PC-9 (cell line): ENCODE measurements at regions not wholly inside any gene's neighbourhood (a gene's known extent, or its start where the extent isn't known, plus 50 kb on each side); places are given as distances from the start of the nearest gene placed in this dataset.

Source experiments
- BruUV-seq: library from RNA; stranded (reverse); fragments of 400-500 nt; replicated peaks from 2 replicates; lab custom pipeline; 2021; lab: Mats Ljungman, UMichigan
- CTCF ChIA-PET: fragments of 300-600 bp; sonication (Branson Sonifier 250); formaldehyde crosslinking; loops from one replicate; lab custom pipeline; 2022; ENCODE audit warnings: antibody characterized with exemption; lab: Charles Lee
- POLR2A ChIA-PET: fragments of 300-600 bp; sonication (Branson Sonifier 250); formaldehyde crosslinking; loops from one replicate; lab custom pipeline; 2022; ENCODE audit warnings: antibody characterized with exemption; ENCODE audit not compliant: unreplicated experiment; lab: Charles Lee
- DNase-seq, 2 experiments: peaks; one replicate each; pipeline versions ENCODE4 v3.0.0 to v3.0.0-alpha.2; 2015 to 2022; ENCODE audit warnings: mixed read lengths in 1 of 2
- H2AFZ ChIP-seq: fragments of 200-600 bp; sonication (generic); 2 replicates; pipeline ENCODE4 v1.8.1; 2017; ENCODE audit warnings: antibody characterized with exemption
- H3F3A ChIP-seq: fragments of 200-600 bp; sonication (generic); 2 replicates; pipeline ENCODE4 v1.8.1; 2017; ENCODE audit warnings: antibody characterized with exemption, mild to moderate bottlenecking, low read depth; ENCODE audit not compliant: insufficient read depth
- H3K27ac ChIP-seq: fragments of 200-600 bp; sonication (generic); 2 replicates; pipeline ENCODE4 v1.6.1; 2016; ENCODE audit warnings: mixed run types
- H3K27me3 ChIP-seq: fragments of 200-600 bp; sonication (generic); 2 replicates; pipeline ENCODE4 v1.6.1; 2016; ENCODE audit warnings: low read depth, mixed run types; ENCODE audit not compliant: insufficient read depth
- H3K36me3 ChIP-seq: fragments of 200-600 bp; sonication (generic); 2 replicates; pipeline ENCODE4 v1.6.1; 2016; ENCODE audit warnings: low read depth, mixed run types
- H3K4me1 ChIP-seq: fragments of 200-600 bp; sonication (generic); replicated peaks from 2 replicates; pipeline ENCODE4 v1.6.1; 2016; ENCODE audit warnings: mixed run types; ENCODE audit not compliant: insufficient read depth
- H3K4me2 ChIP-seq: fragments of 200-600 bp; sonication (generic); 2 replicates; pipeline ENCODE4 v1.6.1; 2017; ENCODE audit warnings: mixed run types
- H3K4me3 ChIP-seq: fragments of 200-600 bp; sonication (generic); 2 replicates; pipeline ENCODE4 v1.6.1; 2016; ENCODE audit warnings: mixed run types
- H3K79me2 ChIP-seq: fragments of 200-600 bp; sonication (generic); 2 replicates; pipeline ENCODE4 v1.6.1; 2017; ENCODE audit warnings: low read depth, mixed run types
- H3K9me2 ChIP-seq: fragments of 200-600 bp; sonication (generic); 2 replicates; pipeline ENCODE4 v1.8.1; 2017; ENCODE audit warnings: mild to moderate bottlenecking; ENCODE audit not compliant: insufficient read depth
- H3K9me3 ChIP-seq: fragments of 200-600 bp; sonication (generic); 2 replicates; pipeline ENCODE4 v1.8.1; 2016; ENCODE audit warnings: low read depth; ENCODE audit not compliant: insufficient read depth
- H4K20me1 ChIP-seq: fragments of 200-600 bp; sonication (generic); 2 replicates; pipeline ENCODE4 v1.8.1; 2017; ENCODE audit not compliant: insufficient read depth
- CTCF ChIP-seq: fragments of 200-600 bp; sonication (generic); conservative IDR thresholded peaks from 2 replicates; pipeline ENCODE4 v1.6.1; 2017; ENCODE audit warnings: mixed run types, antibody characterized with exemption, mild to moderate bottlenecking, moderate library complexity
- EZH2 ChIP-seq: fragments of 200-600 bp; sonication (generic); IDR thresholded peaks from 2 replicates; pipeline ENCODE4 v1.8.0; 2017; ENCODE audit warnings: antibody characterized with exemption, low read depth
- intact Hi-C: fragments of 100-400 bp; cut with micrococcal nuclease; formaldehyde crosslinking; loops from one replicate; pipeline ENCODE4 v1.10.0; 2022; ENCODE audit not compliant: unreplicated experiment

DNA sequence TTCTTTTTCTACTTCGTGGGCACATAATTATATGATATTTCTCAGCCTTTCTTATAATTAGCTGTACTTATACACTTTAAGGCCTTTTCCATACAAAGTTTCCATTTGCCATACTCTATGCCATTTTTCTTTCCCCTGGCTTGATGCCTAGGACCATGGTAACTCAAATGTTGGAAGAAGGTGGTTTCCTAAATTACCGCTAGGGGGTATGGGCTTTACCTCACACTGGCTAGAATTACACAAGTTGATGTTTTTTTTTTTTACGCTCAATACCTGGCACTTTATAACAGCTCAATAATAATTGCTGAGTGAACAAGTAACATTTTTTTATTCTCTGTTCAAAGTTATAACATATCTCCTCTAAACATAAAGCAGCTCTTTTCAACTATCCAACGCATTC is 306.8 kb upstream of the LRFN5 start:
- intact Hi-C loops = loop anchor here (10.0 kb wide), 1 partner anchor 65 kb away; no protein-coding TSS in a partner anchor
- no peak overlapping the region for H3K4me2 ChIP-seq
- H4K20me1 ChIP-seq = no peaks in the 10 kb centered on the region; the same call in 1 of the 2 replicates
- no peaks in the 10 kb centered on the region for H3K9me3 ChIP-seq
- DNase-seq = no peak
- no peak overlapping the region for H3K4me3 ChIP-seq
- ChIA-PET CTCF (no interaction called here), POLR2A (no interaction called here)
- H3K4me1 ChIP-seq = no peaks in the 10 kb centered on the region
- no peak overlapping the region for H2AFZ ChIP-seq
- no peaks in the 10 kb centered on the region for H3F3A ChIP-seq
- H3K79me2 ChIP-seq = no peaks in the 10 kb centered on the region
- no peaks in the 10 kb centered on the region for H3K36me3 ChIP-seq
- H3K27ac ChIP-seq = no peak overlapping the region
- TF ChIP-seq EZH2 (no peak), CTCF (no peak)
- H3K27me3 ChIP-seq = no peaks in the 10 kb centered on the region
- H3K9me2 ChIP-seq = no peaks in the 10 kb centered on the region
- BruUV-seq = no TSS peak

- Histone ChIP-seq H3K4me1 (no peaks in the 10 kb centered on the region), H3K27me3 (no peaks in the 10 kb centered on the region), H3K9me3 (no peaks in the 10 kb centered on the region), H3K79me2 (no peaks in the 10 kb centered on the region), H3K36me3 (no peaks in the 10 kb centered on the region), H3K27ac (no peak overlapping the region), H2AFZ (no peak overlapping the region), H3K4me2 (no peak overlapping the region), H3K4me3 (no peak overlapping the region), H4K20me1 (no peaks in the 10 kb centered on the region; the same call in 1 of the 2 replicates), H3F3A (no peaks in the 10 kb centered on the region), H3K9me2 (no peaks in the 10 kb centered on the region)
- ChIA-PET POLR2A (no interaction called here), CTCF (no interaction called here)
- TF ChIP-seq CTCF = no peak
- TF ChIP-seq EZH2 = no peak
- no TSS peak for BruUV-seq
- no peak for DNase-seq
- intact Hi-C loops = loop anchor here (10.0 kb wide), 1 partner anchor 64 kb away; no protein-coding TSS in a partner anchor
These were observed 308.4 kb upstream of the LRFN5 start for GRCh38 chr14:41298328-41298690.

GRCh38 chr14:41297576-41298327 is 308.9 kb upstream of the LRFN5 start:
- Histone ChIP-seq H3K27ac (no peak overlapping the region), H3K4me2 (no peak overlapping the region), H3K9me2 (no peaks in the 10 kb centered on the region), H3K27me3 (no peaks in the 10 kb centered on the region), H3K4me3 (no peak overlapping the region), H2AFZ (no peak overlapping the region), H3K79me2 (no peaks in the 10 kb centered on the region), H3K36me3 (no peaks in the 10 kb centered on the region), H3K9me3 (no peaks in the 10 kb centered on the region), H3K4me1 (no peaks in the 10 kb centered on the region), H4K20me1 (no peaks in the 10 kb centered on the region; the same call in 1 of the 2 replicates), H3F3A (no peaks in the 10 kb centered on the region)
- intact Hi-C loops = loop anchor here (10.0 kb wide), 1 partner anchor 63 kb away; no protein-coding TSS in a partner anchor
- DNase-seq = no peak
- TF ChIP-seq CTCF (no peak), EZH2 (no peak)
- ChIA-PET CTCF (no interaction called here), POLR2A (no interaction called here)
- no TSS peak for BruUV-seq
